ENCODE measurements at regions not wholly inside any gene's neighbourhood (a gene's known extent, or its start where the extent isn't known, plus 50 kb on each side); places are given as distances from the start of the nearest gene placed in this dataset.

DNA sequence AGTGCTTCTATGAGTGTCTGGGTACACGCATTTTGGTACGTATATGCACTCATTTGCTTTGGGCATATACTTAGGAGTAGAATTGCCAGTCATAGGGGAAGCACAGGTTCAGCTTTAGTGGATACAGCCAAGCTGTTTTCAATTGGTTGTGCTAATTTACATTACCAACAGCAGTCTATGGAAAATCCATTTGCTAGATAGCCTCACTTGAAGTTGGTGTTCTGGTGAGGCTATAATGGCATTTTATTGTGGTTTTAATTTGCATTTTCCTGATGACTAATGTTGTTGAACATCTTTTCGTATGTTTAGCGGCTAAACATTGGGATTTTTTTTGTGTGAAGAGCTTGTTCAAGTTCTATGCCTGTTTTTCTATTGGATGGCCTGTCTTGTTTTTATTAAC lies 76.8 kb upstream of the ANKH start:
- Histone ChIP-seq H3K4me1 (ENCODE audit: insufficient read depth, low read length) (no peaks in the 10 kb centered on the region), H3K27me3 (ENCODE audit: insufficient read depth, low read length) (no peaks in the 10 kb centered on the region), H3K4me3 (ENCODE audit: low read length in 2 of 2) (no peak overlapping the region), H3K27ac (ENCODE audit: low read depth, low read length) (no peak overlapping the region), H3K36me3 (ENCODE audit: insufficient read depth, low read length) (no peaks in the 10 kb centered on the region), H3K9me3 (ENCODE audit: control insufficient read depth in 1 of 2, low read length in 2 of 2) (no peaks in the 10 kb centered on the region)
- intact Hi-C loops (cut with micrococcal nuclease) = no loop called here
- no peak for DNase-seq
- Mint-ChIP-seq H3K27ac (no peak overlapping the region), H3K9me3 (no peaks in the 10 kb centered on the region), H3K27me3 (peaks cover 0 to 3% of the 10 kb centered on the region in 2 donors), H3K4me3 (no peak overlapping the region), H3K4me1 (peaks cover 0 to 5% (median 2%) of the 10 kb centered on the region in 4 donors), H3K36me3 (no peaks in the 10 kb centered on the region)
- POLR2A ChIA-PET (ENCODE audit: partially characterized antibody) = no interaction called here
- CTCF ChIA-PET (ENCODE audit: partially characterized antibody) = interaction anchor here (0.6 to 3.3 kb wide), 5 partner anchors 17 to 263 kb away, joined by 3 to 27 read pairs (median 4); no protein-coding TSS in a partner anchor

DNA sequence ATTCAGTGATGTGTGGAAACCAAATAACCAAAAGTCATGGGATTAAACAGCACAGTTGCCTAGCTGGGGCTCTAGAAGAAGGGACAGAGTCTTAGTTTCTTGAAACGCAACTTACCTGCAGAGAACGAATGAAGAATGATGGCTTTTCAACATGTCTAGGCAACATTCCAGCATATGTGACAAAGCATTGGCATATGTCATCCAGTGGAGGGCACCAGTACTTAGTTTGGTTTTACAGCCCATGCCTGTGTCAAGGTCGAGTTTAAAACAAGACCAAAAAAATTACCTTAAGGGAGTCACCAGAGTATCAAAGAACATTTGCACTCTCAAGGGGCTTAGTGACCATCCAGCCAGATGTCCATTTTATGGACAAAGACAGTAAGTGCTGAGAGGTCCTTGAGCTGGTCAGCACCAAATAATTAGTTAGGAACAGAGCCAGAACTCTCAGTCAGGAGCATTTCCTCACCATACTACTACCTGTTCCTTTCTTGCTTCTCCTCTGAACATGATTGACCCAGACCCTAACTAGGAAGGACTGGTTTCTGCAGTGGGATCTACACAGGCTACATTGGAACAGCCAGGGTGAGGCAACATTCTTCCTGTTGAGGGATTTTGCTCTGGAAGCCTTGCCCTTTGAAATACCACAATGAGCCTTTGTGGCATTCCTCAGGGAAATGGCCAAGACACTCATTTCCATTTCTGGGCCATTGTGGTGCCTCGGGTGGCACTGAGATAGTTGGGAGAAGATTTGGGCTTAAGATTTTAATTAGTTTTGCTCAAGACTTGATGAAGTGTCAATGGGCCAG lies 75.4 kb upstream of the ANKH start:
- Histone ChIP-seq H3K36me3 (ENCODE audit: insufficient read depth, low read length) (no peaks in the 10 kb centered on the region), H3K27me3 (ENCODE audit: insufficient read depth, low read length) (no peaks in the 10 kb centered on the region), H3K27ac (ENCODE audit: low read depth, low read length) (no peak overlapping the region), H3K9me3 (ENCODE audit: control insufficient read depth in 1 of 2, low read length in 2 of 2) (no peaks in the 10 kb centered on the region), H3K4me1 (ENCODE audit: insufficient read depth, low read length) (no peaks in the 10 kb centered on the region), H3K4me3 (ENCODE audit: low read length in 2 of 2) (no peak overlapping the region)
- peaks cover 0 to 5% (median 2%) of the 10 kb centered on the region in 4 donors for H3K4me1 Mint-ChIP-seq
- H3K36me3 Mint-ChIP-seq = no peaks in the 10 kb centered on the region
- CTCF ChIA-PET (ENCODE audit: partially characterized antibody) = interaction anchor here (0.8 to 3.3 kb wide), 18 partner anchors 10 to 262 kb away, joined by 3 to 27 read pairs (median 3); no protein-coding TSS in a partner anchor
- POLR2A ChIA-PET (ENCODE audit: partially characterized antibody) = no interaction called here
- peaks cover 3% of the 10 kb centered on the region in 2 donors for H3K27me3 Mint-ChIP-seq
- H3K4me3 Mint-ChIP-seq = no peak overlapping the region
- intact Hi-C loops (cut with micrococcal nuclease) = loop anchor here (1.0 to 2.0 kb wide), 3 partner anchors 56 to 220 kb away; partner anchors contain the start of gene ANKH
- no peaks in the 10 kb centered on the region for H3K9me3 Mint-ChIP-seq
- H3K27ac Mint-ChIP-seq = peak overlapping the region in 2 of 7 donors; percentile 2 to 54
- peak in 4 of 5 donors; percentile 45 to 57 (median 50) for DNase-seq

DNA sequence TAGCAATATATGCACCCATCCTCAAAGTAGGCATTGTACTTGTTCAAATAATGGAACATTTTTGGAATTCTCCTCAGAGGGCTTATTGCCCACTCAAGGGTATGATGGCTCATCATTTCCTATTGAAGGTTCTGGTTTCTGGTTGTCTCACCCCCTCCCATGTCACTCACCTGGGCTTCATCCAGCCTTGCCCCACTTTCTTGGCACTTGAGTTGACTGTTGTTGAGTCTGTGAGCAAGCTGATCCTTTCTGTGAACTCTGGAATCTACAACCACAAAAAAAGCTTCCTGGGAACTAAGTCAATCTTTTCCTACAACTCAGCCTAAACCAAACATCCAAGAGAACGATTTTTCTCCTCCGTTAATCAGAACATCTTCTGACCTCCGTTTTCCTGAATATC lies 73.9 kb upstream of the ANKH start:
- H3K4me1 ChIP-seq (ENCODE audit: insufficient read depth, low read length) = no peaks in the 10 kb centered on the region
- Mint-ChIP-seq H3K4me1 (peaks cover 0 to 5% (median 2%) of the 10 kb centered on the region in 4 donors), H3K36me3 (no peaks in the 10 kb centered on the region), H3K27ac (no peak overlapping the region), H3K9me3 (no peaks in the 10 kb centered on the region), H3K27me3 (peaks cover 3 to 6% of the 10 kb centered on the region in 2 donors), H3K4me3 (no peak overlapping the region)
- no peak overlapping the region for H3K4me3 ChIP-seq (ENCODE audit: low read length in 2 of 2)
- intact Hi-C loops (cut with micrococcal nuclease) = no loop called here
- ChIA-PET CTCF (ENCODE audit: partially characterized antibody) (interaction anchor here (0.9 to 1.5 kb wide), 5 partner anchors 11 to 366 kb away, joined by 3 to 5 read pairs (median 3); no protein-coding TSS in a partner anchor), POLR2A (ENCODE audit: partially characterized antibody) (no interaction called here)
- H3K27ac ChIP-seq (ENCODE audit: low read depth, low read length) = no peak overlapping the region
- H3K36me3 ChIP-seq (ENCODE audit: insufficient read depth, low read length) = no peaks in the 10 kb centered on the region
- H3K9me3 ChIP-seq (ENCODE audit: control insufficient read depth in 1 of 2, low read length in 2 of 2) = no peaks in the 10 kb centered on the region
- H3K27me3 ChIP-seq (ENCODE audit: insufficient read depth, low read length) = no peaks in the 10 kb centered on the region
- no peak for DNase-seq

DNA sequence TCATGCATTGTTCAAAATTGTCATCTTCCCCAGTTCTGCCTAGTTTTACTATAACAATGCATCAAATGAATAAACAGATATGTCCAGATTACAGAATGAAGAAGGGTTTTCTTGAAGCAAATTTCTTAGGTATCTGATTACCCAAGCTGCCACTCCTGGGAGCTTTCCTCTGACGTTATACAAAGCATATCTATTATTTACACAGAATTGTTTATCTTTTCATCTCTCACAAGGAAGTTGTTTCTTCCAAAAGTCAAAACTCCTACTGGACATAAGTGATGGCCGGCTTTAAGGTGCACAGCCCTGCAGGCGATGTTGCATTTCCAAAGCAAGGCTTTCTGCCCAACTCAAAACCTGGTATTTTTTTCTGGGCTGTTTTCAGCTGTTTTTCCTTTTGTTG lies 73.4 kb upstream of the ANKH start:
- CTCF ChIA-PET (ENCODE audit: partially characterized antibody) = interaction anchor here (0.9 to 1.5 kb wide), 5 partner anchors 11 to 365 kb away, joined by 3 to 5 read pairs (median 3); no protein-coding TSS in a partner anchor
- no peaks in the 10 kb centered on the region for H3K9me3 Mint-ChIP-seq

DNA sequence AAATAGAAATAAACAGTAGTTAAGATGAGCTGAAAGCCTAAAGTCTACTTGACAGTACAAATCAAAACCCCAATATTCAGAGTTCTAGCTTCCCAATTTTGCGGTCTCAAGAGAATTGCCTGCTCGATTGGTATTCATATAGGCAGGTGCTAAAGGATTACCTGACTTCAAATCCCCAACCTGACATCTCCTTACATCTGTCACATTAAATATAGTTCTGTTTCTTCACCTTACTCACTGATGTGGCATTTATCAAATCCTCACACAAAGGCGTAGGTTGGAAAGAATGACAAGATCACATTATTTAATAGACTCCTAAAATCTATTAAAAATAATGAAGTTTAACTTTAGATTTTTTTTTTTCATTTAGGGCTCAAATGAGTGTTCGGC lies 72.8 kb upstream of the ANKH start:
- Histone ChIP-seq H3K36me3 (ENCODE audit: insufficient read depth, low read length) (no peaks in the 10 kb centered on the region), H3K9me3 (ENCODE audit: control insufficient read depth in 1 of 2, low read length in 2 of 2) (no peaks in the 10 kb centered on the region), H3K4me3 (ENCODE audit: low read length in 2 of 2) (no peak overlapping the region), H3K4me1 (ENCODE audit: insufficient read depth, low read length) (no peaks in the 10 kb centered on the region), H3K27ac (ENCODE audit: low read depth, low read length) (no peak overlapping the region), H3K27me3 (ENCODE audit: insufficient read depth, low read length) (no peaks in the 10 kb centered on the region)
- Mint-ChIP-seq H3K9me3 (no peaks in the 10 kb centered on the region), H3K36me3 (no peaks in the 10 kb centered on the region), H3K4me1 (peaks cover 0 to 5% (median 2%) of the 10 kb centered on the region in 4 donors), H3K4me3 (no peak overlapping the region), H3K27ac (no peak overlapping the region), H3K27me3 (peaks cover 3 to 6% of the 10 kb centered on the region in 2 donors)
- CTCF ChIA-PET (ENCODE audit: partially characterized antibody) = interaction anchor here (1.1 kb wide), 1 partner anchor 42 kb away, joined by 3 read pairs; no protein-coding TSS in a partner anchor
- POLR2A ChIA-PET (ENCODE audit: partially characterized antibody) = no interaction called here
- intact Hi-C loops (cut with micrococcal nuclease) = no loop called here
- DNase-seq = no peak

More for the DNA sequence above, 73.4 kb upstream of the ANKH start:
- peaks cover 0 to 5% (median 2%) of the 10 kb centered on the region in 4 donors for H3K4me1 Mint-ChIP-seq
- no peak for DNase-seq
- H3K9me3 ChIP-seq (ENCODE audit: control insufficient read depth in 1 of 2, low read length in 2 of 2) = no peaks in the 10 kb centered on the region
- H3K4me1 ChIP-seq (ENCODE audit: insufficient read depth, low read length) = no peaks in the 10 kb centered on the region
- no peaks in the 10 kb centered on the region for H3K36me3 Mint-ChIP-seq
- H3K27ac ChIP-seq (ENCODE audit: low read depth, low read length) = no peak overlapping the region
- H3K4me3 ChIP-seq (ENCODE audit: low read length in 2 of 2) = no peak overlapping the region
- no peaks in the 10 kb centered on the region for H3K27me3 ChIP-seq (ENCODE audit: insufficient read depth, low read length)
- POLR2A ChIA-PET (ENCODE audit: partially characterized antibody) = no interaction called here
- H3K27ac Mint-ChIP-seq = no peak overlapping the region
- intact Hi-C loops (cut with micrococcal nuclease) = no loop called here
- peaks cover 3 to 6% of the 10 kb centered on the region in 2 donors for H3K27me3 Mint-ChIP-seq
- H3K36me3 ChIP-seq (ENCODE audit: insufficient read depth, low read length) = no peaks in the 10 kb centered on the region
- H3K4me3 Mint-ChIP-seq = no peak overlapping the region

DNA sequence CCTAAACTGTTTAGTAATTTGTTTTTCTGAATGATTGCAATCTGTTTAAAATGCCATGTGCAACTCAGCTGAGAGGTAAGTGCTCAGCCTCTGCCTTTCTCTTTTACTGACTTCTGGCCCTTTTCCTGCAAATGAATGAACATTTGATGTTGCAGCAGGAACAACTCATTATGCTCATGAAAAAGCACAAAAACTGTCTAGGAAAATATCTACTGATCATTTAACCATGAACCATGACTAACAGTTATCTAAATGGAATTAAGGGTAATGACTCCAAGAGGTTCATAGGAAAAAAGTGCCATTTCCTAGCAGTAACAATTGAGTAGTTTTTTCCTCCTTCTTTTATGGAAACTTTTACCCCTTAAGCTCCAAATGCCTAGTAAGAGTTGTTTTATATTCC lies 70.6 kb upstream of the ANKH start:
- H3K27ac ChIP-seq (ENCODE audit: low read depth, low read length) = no peak overlapping the region
- no peaks in the 10 kb centered on the region for H3K4me1 ChIP-seq (ENCODE audit: insufficient read depth, low read length)
- no peaks in the 10 kb centered on the region for H3K36me3 Mint-ChIP-seq
- DNase-seq = no peak
- no peak overlapping the region for H3K4me3 Mint-ChIP-seq
- no peaks in the 10 kb centered on the region for H3K27me3 ChIP-seq (ENCODE audit: insufficient read depth, low read length)
- H3K4me3 ChIP-seq (ENCODE audit: low read length in 2 of 2) = no peak overlapping the region
- peaks cover 3 to 6% (median 4%) of the 10 kb centered on the region in 4 donors for H3K4me1 Mint-ChIP-seq
- POLR2A ChIA-PET (ENCODE audit: partially characterized antibody) = no interaction called here
- H3K9me3 ChIP-seq (ENCODE audit: control insufficient read depth in 1 of 2, low read length in 2 of 2) = no peaks in the 10 kb centered on the region
- CTCF ChIA-PET (ENCODE audit: partially characterized antibody) = interaction anchor here (0.7 to 1.6 kb wide), 4 partner anchors 9 to 178 kb away, joined by 3 to 4 read pairs (median 4); no protein-coding TSS in a partner anchor
- H3K36me3 ChIP-seq (ENCODE audit: insufficient read depth, low read length) = no peaks in the 10 kb centered on the region
- no peak overlapping the region for H3K27ac Mint-ChIP-seq
- intact Hi-C loops (cut with micrococcal nuclease) = no loop called here
- peaks cover 3 to 7% of the 10 kb centered on the region in 2 donors for H3K27me3 Mint-ChIP-seq
- no peaks in the 10 kb centered on the region for H3K9me3 Mint-ChIP-seq

DNA sequence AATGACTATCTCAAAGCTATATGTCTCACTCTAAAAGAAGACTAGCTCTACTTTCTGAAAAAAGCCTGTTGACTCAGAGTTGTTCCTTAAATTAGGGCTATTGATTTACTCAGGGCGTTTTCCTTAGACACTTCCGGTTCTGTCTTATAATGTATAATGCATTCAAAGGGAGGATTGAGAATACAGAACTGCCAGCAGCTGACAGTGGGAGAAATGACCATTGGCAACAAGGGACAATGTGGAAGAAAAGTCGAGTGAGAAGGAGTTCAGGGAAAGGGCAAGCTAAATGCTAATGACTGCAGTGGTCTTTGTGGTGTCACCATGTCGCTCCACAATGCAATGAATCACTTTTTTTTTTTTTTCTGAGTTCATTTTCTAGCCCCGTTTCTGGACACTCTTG lies 65.7 kb upstream of the ANKH start:
- Mint-ChIP-seq H3K27ac (no peak overlapping the region), H3K4me3 (no peak overlapping the region), H3K4me1 (peaks cover 4 to 12% (median 5%) of the 10 kb centered on the region in 4 donors), H3K9me3 (no peaks in the 10 kb centered on the region), H3K27me3 (peaks cover 3 to 5% of the 10 kb centered on the region in 2 donors), H3K36me3 (no peaks in the 10 kb centered on the region)
- intact Hi-C loops (cut with micrococcal nuclease) = no loop called here
- H3K4me3 ChIP-seq (ENCODE audit: low read length in 2 of 2) = no peak overlapping the region
- CTCF ChIA-PET (ENCODE audit: partially characterized antibody) = interaction anchor here (0.9 kb wide), 1 partner anchor 9 kb away, joined by 3 read pairs; no protein-coding TSS in a partner anchor
- no peak for DNase-seq
- no peak overlapping the region for H3K27ac ChIP-seq (ENCODE audit: low read depth, low read length)
- no peaks in the 10 kb centered on the region for H3K4me1 ChIP-seq (ENCODE audit: insufficient read depth, low read length)
- POLR2A ChIA-PET (ENCODE audit: partially characterized antibody) = no interaction called here
- H3K9me3 ChIP-seq (ENCODE audit: control insufficient read depth in 1 of 2, low read length in 2 of 2) = no peaks in the 10 kb centered on the region
- no peaks in the 10 kb centered on the region for H3K36me3 ChIP-seq (ENCODE audit: insufficient read depth, low read length)
- H3K27me3 ChIP-seq (ENCODE audit: insufficient read depth, low read length) = no peaks in the 10 kb centered on the region

Measured in CD4-positive, alpha-beta memory T cell (primary cell).